ENCODE measurements at regions not wholly inside any gene's neighbourhood (a gene's known extent, or its start where the extent isn't known, plus 50 kb on each side); places are given as distances from the start of the nearest gene placed in this dataset.

- TF ChIP-seq CTCF (IDR thresholded peaks at IDR 0.05; ENCODE audit: unreplicated experiment), result no peak
- CTCF ChIA-PET, result no interaction called here
- BruUV-seq (replicated peaks), result no TSS peak
- intact Hi-C loops (cut with micrococcal nuclease), result loop anchor here (10.0 kb wide), 1 partner anchor 66 kb away; no protein-coding TSS in a partner anchor
- no peak overlapping the region for H3K4me3 Mint-ChIP-seq (ENCODE audit: unreplicated experiment)
- no peaks in the 10 kb centered on the region for H3K9me3 Mint-ChIP-seq (ENCODE audit: unreplicated experiment)
- POLR2A ChIA-PET, result no interaction called here
- no peak overlapping the region for H3K27ac Mint-ChIP-seq (ENCODE audit: low read depth, unreplicated experiment)
- H3K4me1 Mint-ChIP-seq (ENCODE audit: insufficient read depth, unreplicated experiment), result peaks cover 17% of the 10 kb centered on the region
- H3K27me3 Mint-ChIP-seq (ENCODE audit: insufficient read depth, unreplicated experiment), result no peaks in the 10 kb centered on the region
- H3K36me3 Mint-ChIP-seq (ENCODE audit: insufficient read depth, unreplicated experiment), result no peaks in the 10 kb centered on the region
- no peak for DNase-seq (ENCODE audit: unreplicated experiment)
These were observed 140.3 kb downstream of the TMEM30B start for GRCh38 chr14:61140872-61141271.

GRCh38 chr14:61140271-61140670 is 140.9 kb downstream of the TMEM30B start:
- Mint-ChIP-seq H3K9me3 (ENCODE audit: unreplicated experiment) (no peaks in the 10 kb centered on the region), H3K4me1 (ENCODE audit: insufficient read depth, unreplicated experiment) (peaks cover 11% of the 10 kb centered on the region), H3K27me3 (ENCODE audit: insufficient read depth, unreplicated experiment) (no peaks in the 10 kb centered on the region), H3K27ac (ENCODE audit: low read depth, unreplicated experiment) (no peak overlapping the region), H3K4me3 (ENCODE audit: unreplicated experiment) (no peak overlapping the region), H3K36me3 (ENCODE audit: insufficient read depth, unreplicated experiment) (no peaks in the 10 kb centered on the region)
- CTCF ChIA-PET, result no interaction called here
- POLR2A ChIA-PET, result no interaction called here
- no TSS peak for BruUV-seq (replicated peaks)
- TF ChIP-seq CTCF (IDR thresholded peaks at IDR 0.05; ENCODE audit: unreplicated experiment), result no peak
- intact Hi-C loops (cut with micrococcal nuclease), result loop anchor here (10.0 kb wide), 1 partner anchor 65 kb away; no protein-coding TSS in a partner anchor
- no peak for DNase-seq (ENCODE audit: unreplicated experiment)

- H3K27me3 Mint-ChIP-seq (ENCODE audit: insufficient read depth, unreplicated experiment), result no peaks in the 10 kb centered on the region
- no peak for DNase-seq (ENCODE audit: unreplicated experiment)
- intact Hi-C loops (cut with micrococcal nuclease), result no loop called here
- TF ChIP-seq CTCF (IDR thresholded peaks at IDR 0.05; ENCODE audit: unreplicated experiment), result no peak
- BruUV-seq (replicated peaks), result no TSS peak
- H3K4me1 Mint-ChIP-seq (ENCODE audit: insufficient read depth, unreplicated experiment), result no peaks in the 10 kb centered on the region
- CTCF ChIA-PET, result no interaction called here
- POLR2A ChIA-PET, result no interaction called here
- H3K4me3 Mint-ChIP-seq (ENCODE audit: unreplicated experiment), result no peak overlapping the region
- H3K27ac Mint-ChIP-seq (ENCODE audit: low read depth, unreplicated experiment), result no peak overlapping the region
- H3K36me3 Mint-ChIP-seq (ENCODE audit: insufficient read depth, unreplicated experiment), result no peaks in the 10 kb centered on the region
- H3K9me3 Mint-ChIP-seq (ENCODE audit: unreplicated experiment), result no peaks in the 10 kb centered on the region
These were observed 142.0 kb downstream of the TMEM30B start for GRCh38 chr14:61139006-61139599.

GRCh38 chr14:61132894-61133293 is 148.2 kb downstream of the TMEM30B start:
- ChIA-PET POLR2A (no interaction called here), CTCF (no interaction called here)
- H3K4me3 Mint-ChIP-seq (ENCODE audit: unreplicated experiment), result no peak overlapping the region
- H3K4me1 Mint-ChIP-seq (ENCODE audit: insufficient read depth, unreplicated experiment), result peaks cover 5% of the 10 kb centered on the region
- no peaks in the 10 kb centered on the region for H3K9me3 Mint-ChIP-seq (ENCODE audit: unreplicated experiment)
- DNase-seq (ENCODE audit: unreplicated experiment), result no peak
- BruUV-seq (replicated peaks), result no TSS peak
- no peak for TF ChIP-seq CTCF (IDR thresholded peaks at IDR 0.05; ENCODE audit: unreplicated experiment)
- H3K27ac Mint-ChIP-seq (ENCODE audit: low read depth, unreplicated experiment), result no peak overlapping the region
- no peaks in the 10 kb centered on the region for H3K27me3 Mint-ChIP-seq (ENCODE audit: insufficient read depth, unreplicated experiment)
- no peaks in the 10 kb centered on the region for H3K36me3 Mint-ChIP-seq (ENCODE audit: insufficient read depth, unreplicated experiment)
- intact Hi-C loops (cut with micrococcal nuclease), result no loop called here

All from MCF 10A (cell line).